ENCODE measurements at regions not wholly inside any gene's neighbourhood (a gene's known extent, or its start where the extent isn't known, plus 50 kb on each side); places are given as distances from the start of the nearest gene placed in this dataset.

DNA sequence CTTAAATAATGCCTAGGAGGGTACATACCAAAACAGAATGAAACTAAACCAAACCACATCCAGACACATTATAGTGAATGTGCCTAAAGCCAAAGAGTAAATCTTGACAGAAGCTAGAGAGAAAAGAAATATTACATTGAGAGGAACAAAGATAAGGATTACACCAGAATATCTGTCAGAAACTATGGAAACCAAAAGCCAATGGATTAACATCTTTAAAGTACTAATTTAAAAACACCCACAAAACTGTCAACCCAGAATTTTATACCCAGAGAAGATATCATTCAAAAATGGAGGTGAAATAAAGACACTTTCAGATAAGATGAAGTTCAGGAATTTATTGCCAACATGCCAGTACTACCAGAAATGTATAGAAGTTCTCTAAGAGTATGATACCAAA is 198.5 kb upstream of the ZEB2 start:
- TF ChIP-seq, protein P1, sequence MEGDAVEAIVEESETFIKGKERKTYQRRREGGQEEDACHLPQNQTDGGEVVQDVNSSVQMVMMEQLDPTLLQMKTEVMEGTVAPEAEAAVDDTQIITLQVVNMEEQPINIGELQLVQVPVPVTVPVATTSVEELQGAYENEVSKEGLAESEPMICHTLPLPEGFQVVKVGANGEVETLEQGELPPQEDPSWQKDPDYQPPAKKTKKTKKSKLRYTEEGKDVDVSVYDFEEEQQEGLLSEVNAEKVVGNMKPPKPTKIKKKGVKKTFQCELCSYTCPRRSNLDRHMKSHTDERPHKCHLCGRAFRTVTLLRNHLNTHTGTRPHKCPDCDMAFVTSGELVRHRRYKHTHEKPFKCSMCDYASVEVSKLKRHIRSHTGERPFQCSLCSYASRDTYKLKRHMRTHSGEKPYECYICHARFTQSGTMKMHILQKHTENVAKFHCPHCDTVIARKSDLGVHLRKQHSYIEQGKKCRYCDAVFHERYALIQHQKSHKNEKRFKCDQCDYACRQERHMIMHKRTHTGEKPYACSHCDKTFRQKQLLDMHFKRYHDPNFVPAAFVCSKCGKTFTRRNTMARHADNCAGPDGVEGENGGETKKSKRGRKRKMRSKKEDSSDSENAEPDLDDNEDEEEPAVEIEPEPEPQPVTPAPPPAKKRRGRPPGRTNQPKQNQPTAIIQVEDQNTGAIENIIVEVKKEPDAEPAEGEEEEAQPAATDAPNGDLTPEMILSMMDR (conservative IDR thresholded peaks at IDR 0.05 in 1 of 2, IDR thresholded peaks at IDR 0.05 in 1 of 2; ENCODE audit: low read depth in 1 of 2, low read length in 2 of 2), result no peak
- TF ChIP-seq EZH2 (IDR thresholded peaks at IDR 0.05; ENCODE audit: low read length, missing control alignments), result no peak

Data from fibroblast of lung (primary cell).